Mesothelial cell of epicardium (in vitro differentiated cells): ENCODE measurements at regions not wholly inside any gene's neighbourhood (a gene's known extent, or its start where the extent isn't known, plus 50 kb on each side); places are given as distances from the start of the nearest gene placed in this dataset.

Experiments
- DNase-seq, 2 experiments: peaks; one replicate each; pipeline ENCODE4 v3.0.0; 2021; ENCODE audit warnings: low spot score in 2 of 2; ENCODE audit not compliant: unreplicated experiment in 2 of 2
- H3K27ac Mint-ChIP-seq: 2 replicates; pipeline ENCODE4 v1.8.0; 2021; ENCODE audit warnings: mixed read lengths
- H3K27me3 Mint-ChIP-seq: 2 replicates; pipeline ENCODE4 v1.8.0; 2021; ENCODE audit warnings: low read depth, mixed read lengths
- H3K36me3 Mint-ChIP-seq: 2 replicates; pipeline ENCODE4 v1.8.0; 2021; ENCODE audit warnings: mixed read lengths
- H3K4me1 Mint-ChIP-seq: 2 replicates; pipeline ENCODE4 v1.8.0; 2021; ENCODE audit warnings: mixed read lengths
- H3K4me3 Mint-ChIP-seq: 2 replicates; pipeline ENCODE4 v1.8.0; 2021; ENCODE audit warnings: mild to moderate bottlenecking, moderate library complexity, mixed read lengths
- H3K9me3 Mint-ChIP-seq: 2 replicates; pipeline ENCODE4 v1.8.0; 2021; ENCODE audit warnings: mixed read lengths
- TF ChIP-seq, protein P1 (sequence below): fragments of 200-600 bp; sonication (generic); IDR thresholded peaks from one replicate; pipeline ENCODE4 v1.5.0; 2021; ENCODE audit warnings: antibody characterized with exemption; ENCODE audit not compliant: unreplicated experiment

DNA sequence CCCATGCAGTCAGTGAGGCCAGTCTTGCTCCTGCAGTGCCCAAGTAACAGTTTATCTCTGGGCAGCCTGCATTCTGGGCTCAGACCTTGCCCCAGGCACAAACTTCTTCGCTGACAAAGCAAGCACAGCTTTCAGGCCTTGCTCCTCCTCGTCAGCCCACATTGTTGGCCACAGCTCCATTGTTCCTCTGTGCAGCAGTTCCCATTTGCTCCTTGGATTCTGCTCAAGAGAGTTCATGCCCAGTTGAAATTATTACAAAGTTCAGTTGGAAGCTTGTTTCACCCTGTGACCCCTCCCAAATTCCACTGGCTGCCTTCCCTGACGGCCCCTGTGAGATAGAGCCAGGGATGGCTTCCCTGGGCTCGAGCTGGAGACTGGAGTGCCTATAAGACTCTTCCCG, 163.4 kb upstream of the DDHD1 start:
- TF ChIP-seq, protein P1, sequence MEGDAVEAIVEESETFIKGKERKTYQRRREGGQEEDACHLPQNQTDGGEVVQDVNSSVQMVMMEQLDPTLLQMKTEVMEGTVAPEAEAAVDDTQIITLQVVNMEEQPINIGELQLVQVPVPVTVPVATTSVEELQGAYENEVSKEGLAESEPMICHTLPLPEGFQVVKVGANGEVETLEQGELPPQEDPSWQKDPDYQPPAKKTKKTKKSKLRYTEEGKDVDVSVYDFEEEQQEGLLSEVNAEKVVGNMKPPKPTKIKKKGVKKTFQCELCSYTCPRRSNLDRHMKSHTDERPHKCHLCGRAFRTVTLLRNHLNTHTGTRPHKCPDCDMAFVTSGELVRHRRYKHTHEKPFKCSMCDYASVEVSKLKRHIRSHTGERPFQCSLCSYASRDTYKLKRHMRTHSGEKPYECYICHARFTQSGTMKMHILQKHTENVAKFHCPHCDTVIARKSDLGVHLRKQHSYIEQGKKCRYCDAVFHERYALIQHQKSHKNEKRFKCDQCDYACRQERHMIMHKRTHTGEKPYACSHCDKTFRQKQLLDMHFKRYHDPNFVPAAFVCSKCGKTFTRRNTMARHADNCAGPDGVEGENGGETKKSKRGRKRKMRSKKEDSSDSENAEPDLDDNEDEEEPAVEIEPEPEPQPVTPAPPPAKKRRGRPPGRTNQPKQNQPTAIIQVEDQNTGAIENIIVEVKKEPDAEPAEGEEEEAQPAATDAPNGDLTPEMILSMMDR: no peak
- Mint-ChIP-seq H3K27me3 (no peaks in the 10 kb centered on the region), H3K4me3 (no peak overlapping the region), H3K9me3 (peaks cover 57% of the 10 kb centered on the region), H3K27ac (no peak overlapping the region), H3K4me1 (no peaks in the 10 kb centered on the region), H3K36me3 (peaks cover 7% of the 10 kb centered on the region)
- no peak for DNase-seq

DNA sequence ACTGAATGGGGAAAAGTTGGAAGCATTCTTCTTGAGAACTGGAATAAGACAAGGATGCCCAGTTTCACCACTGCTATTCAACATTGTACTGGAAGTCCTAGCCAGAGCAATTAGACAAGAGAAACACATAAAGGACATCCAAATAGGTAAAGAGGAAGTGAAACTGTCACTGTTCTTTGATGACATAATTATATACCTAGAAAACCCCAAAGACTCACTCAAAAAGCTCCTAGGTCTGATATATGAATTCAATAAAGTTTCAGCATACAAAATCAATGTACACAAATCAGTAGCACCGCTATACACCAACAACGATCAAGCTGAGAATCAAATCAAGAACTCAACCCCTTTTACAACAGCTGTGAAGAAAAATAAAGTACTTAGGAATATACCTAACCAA, 157.3 kb upstream of the DDHD1 start:
- Mint-ChIP-seq H3K27ac (no peak overlapping the region), H3K4me3 (no peak overlapping the region), H3K4me1 (peaks cover 4% of the 10 kb centered on the region), H3K36me3 (peaks cover 9% of the 10 kb centered on the region), H3K9me3 (peaks cover 55% of the 10 kb centered on the region), H3K27me3 (no peaks in the 10 kb centered on the region)
- TF ChIP-seq, protein P1: no peak
- DNase-seq: no peak

DNA sequence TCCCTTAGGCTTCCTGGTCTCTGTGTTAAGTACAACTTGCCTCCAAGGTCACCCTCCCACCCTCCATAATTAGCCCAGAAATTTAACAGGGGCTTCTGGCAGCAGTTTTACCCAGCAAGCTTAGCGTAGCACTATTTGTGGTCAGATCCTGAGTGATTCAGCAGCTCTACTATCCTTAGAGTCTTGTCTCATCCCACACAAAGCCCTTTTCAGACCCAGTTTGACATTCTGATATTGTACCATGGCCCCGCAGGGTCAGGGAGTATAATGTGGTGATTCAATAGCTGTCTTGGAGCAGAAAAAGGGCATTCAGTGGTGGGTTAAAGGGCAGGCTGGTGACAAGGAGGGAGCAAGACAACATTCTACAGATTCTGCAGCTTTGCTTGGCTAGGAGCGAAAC, 153.8 kb upstream of the DDHD1 start:
- peaks cover 6% of the 10 kb centered on the region for H3K27me3 Mint-ChIP-seq
- no peak overlapping the region for H3K27ac Mint-ChIP-seq
- H3K36me3 Mint-ChIP-seq: peaks cover 2% of the 10 kb centered on the region
- no peak overlapping the region for H3K4me3 Mint-ChIP-seq
- H3K4me1 Mint-ChIP-seq: peaks cover 4% of the 10 kb centered on the region
- TF ChIP-seq, protein P1: no peak
- peaks cover 25% of the 10 kb centered on the region for H3K9me3 Mint-ChIP-seq
- DNase-seq: no peak

DNA sequence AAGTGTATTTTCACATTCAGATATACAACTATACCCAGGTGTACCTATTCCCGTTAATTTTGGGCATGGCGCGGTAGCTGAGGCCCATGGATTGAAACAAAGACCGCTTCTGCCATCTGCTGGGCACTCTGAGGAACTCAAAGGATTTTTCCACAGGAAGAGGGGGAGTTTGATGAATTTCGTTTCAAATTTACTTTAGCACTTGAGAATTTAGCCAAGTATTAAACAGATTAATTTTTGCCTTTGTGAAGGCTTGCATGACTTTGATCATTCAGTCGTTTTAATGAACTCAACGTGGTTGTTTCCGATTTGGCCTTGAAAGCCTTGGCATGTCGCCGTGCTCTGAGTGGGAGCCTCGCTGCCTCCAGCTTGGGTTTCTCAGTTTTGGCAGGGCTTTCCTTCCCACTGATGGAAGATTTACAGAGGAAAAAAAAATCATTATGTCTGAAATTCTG, 153.2 kb upstream of the DDHD1 start:
- Mint-ChIP-seq H3K27ac (peak overlapping the region; percentile 53), H3K36me3 (peaks cover 2% of the 10 kb centered on the region), H3K4me3 (peak overlapping the region; percentile 52), H3K9me3 (peaks cover 24% of the 10 kb centered on the region), H3K4me1 (peaks cover 4% of the 10 kb centered on the region), H3K27me3 (peaks cover 6% of the 10 kb centered on the region)
- TF ChIP-seq, protein P1: peak; percentile 77
- DNase-seq: peak in 1 of 2 experiments; percentile 70

DNA sequence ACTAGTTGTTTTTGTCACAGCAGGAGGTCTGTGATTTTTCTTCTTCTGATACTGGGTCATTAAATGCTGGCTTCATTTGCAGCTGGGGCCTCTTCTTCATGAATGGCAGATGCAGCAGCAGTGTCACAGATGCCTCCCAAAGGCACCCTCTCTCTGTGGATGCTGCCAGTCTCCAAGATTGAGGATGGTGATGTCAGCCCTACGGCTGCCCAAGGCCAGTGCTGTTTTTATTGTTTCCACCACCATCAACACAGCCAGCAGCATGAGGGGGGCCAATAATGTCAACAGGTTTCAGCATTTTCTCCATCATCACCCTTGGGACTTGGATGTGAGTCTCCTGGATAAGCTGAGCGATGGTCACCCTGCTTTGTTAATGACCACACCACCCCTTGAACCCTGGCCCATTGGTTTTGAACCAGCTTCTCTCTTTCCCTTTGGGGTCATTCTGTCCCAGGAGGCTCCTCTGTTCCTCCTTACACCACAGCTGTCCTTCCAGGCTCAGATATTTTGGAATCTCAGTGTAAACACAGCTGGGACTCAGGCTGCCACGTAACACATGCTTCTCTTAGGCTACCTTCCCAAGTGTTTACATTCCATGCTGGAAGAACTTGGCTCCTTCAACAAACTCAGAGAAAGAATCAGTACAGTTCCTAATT, 151.7 kb upstream of the DDHD1 start:
- Mint-ChIP-seq H3K4me1 (peaks cover 4% of the 10 kb centered on the region), H3K4me3 (no peak overlapping the region), H3K27me3 (peaks cover 6% of the 10 kb centered on the region), H3K27ac (no peak overlapping the region), H3K36me3 (no peaks in the 10 kb centered on the region), H3K9me3 (peaks cover 11% of the 10 kb centered on the region)
- DNase-seq: no peak
- TF ChIP-seq, protein P1: no peak
